GM18868 (cell line): ENCODE measurements at regions not wholly inside any gene's neighbourhood (a gene's known extent, or its start where the extent isn't known, plus 50 kb on each side); places are given as distances from the start of the nearest gene placed in this dataset.
A peak's percentile ranks its signal among the peaks of the same experiment; 100 is the strongest.

Experiments used
- ATAC-seq: cut with Tn5 transposase; IDR thresholded peaks from one replicate; pipeline ENCODE4 v1.9.1; 2021; ENCODE audit warnings: mild to moderate bottlenecking, moderate library complexity; ENCODE audit not compliant: unreplicated experiment

DNA sequence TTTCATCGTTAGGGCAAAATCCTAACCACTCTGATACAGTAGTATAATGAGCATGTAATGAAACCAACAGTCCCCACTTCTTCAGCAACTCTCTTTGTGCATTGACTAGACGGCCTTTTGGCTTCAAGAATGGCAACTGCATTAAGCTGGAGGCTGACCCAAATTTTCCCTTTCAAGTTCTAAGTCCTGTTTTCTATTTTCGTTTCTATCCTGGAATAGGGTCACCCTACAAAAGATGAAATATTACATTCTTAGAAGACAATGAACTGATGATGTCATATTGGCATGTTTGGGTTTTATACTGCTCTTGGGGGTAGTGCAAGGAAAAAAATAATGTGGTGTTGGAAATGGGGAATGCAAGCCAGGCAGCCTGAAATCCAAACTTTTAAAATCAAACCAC lies 254.4 kb downstream of the ETAA1 start:
- no peak for ATAC-seq

DNA sequence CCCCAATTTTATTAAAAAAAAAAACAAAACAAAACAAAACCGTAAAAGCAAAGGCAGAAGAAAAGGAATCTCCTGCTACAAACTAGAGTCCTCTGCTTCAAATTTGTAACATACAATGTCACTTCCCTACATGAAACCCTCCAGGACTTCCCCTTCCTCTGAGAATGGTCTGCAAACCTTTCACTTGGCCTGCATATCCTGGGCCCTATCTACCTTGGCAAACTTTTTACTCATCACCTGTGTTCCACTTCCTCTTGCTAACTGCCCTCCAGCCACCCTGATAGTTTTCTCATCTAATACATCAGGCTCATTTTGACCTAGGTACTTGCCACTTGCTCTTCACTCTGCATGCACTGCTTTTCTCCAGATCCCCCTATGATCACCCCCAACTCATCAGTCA lies 255.5 kb downstream of the ETAA1 start:
- ATAC-seq: peak; percentile 97

DNA sequence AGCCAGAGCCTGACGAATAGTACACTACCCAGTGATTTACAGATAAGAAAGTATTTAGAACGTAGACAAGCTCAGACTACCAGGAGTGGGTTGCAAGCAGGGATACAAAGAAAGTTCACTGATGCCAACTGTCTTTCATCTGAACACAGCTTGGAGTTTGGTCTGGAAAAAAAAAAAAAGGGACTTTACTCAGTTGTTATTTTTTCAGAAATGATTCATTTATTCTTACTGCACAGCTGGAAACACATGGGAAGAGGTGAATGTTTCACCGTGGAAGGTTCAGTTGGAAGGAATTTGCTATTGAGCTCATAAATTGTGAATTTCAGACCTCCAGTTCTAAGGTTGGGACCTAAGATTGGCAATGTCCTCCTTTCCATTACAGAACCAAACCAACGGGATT lies 259.7 kb downstream of the ETAA1 start:
- no peak for ATAC-seq

DNA sequence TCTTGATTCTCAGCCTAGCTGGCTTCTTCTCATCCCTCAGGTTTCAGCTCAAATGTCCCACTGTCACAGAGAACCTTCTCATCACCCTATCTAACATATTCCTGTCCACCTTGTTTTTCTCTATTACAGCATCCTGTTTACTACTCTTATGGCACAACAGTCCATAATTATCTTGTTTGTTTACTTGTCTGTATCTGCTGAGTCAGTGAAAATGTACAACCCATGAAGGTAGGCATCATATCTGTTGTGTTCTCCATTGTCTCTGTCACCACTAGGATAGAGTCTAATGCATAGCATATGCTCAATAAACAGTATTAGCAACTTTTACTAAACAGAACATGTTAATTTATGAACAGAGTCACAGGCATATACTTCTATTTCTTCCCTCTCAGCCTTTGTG lies 261.7 kb downstream of the ETAA1 start:
- no peak for ATAC-seq

DNA sequence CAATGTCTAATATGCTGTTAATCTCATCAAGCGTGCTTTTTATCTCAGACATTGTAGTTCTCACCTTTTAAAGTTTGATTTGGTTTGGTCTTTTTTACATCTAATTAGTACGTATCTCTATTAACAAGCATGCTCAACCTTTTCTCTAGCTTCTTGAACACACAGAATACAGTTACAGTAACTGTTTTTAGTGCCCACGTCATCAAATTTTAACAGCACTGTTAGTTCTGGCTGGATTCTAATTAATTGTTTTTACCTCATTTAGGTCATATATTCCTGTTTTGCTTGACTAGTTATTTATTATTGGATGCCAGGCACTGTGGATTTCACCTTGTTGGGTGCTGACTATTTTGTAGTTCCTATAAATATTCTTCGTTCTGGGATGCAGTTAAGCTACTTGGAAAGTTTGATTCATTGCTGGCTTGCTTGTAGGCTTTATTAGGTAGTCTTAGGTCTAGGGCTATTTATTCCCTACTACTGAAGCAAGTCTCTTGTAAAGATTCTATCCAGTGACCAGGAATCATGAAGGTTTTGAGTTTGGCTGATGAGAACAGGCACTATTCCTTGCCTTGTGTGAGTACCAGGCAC lies 263.0 kb downstream of the ETAA1 start:
- ATAC-seq: no peak

DNA sequence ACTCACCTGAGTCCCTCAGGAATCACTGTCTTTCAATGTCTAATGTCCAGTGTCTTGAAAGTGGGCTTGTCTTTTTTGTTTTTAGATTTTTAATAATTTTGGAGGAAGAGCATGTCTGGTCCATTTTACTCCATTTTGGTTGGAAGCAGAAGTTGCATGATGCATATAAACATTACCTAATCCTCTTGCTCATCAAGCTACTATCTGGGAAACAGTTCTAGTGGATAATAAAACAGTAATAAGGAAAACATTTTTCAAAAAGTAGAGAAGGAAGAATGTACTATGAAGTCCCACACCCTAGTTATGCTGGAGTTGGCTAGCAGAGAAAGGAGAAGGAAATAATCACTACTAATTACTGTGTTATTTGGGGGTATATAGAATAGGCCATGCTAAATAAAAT lies 263.7 kb downstream of the ETAA1 start:
- ATAC-seq: no peak

DNA sequence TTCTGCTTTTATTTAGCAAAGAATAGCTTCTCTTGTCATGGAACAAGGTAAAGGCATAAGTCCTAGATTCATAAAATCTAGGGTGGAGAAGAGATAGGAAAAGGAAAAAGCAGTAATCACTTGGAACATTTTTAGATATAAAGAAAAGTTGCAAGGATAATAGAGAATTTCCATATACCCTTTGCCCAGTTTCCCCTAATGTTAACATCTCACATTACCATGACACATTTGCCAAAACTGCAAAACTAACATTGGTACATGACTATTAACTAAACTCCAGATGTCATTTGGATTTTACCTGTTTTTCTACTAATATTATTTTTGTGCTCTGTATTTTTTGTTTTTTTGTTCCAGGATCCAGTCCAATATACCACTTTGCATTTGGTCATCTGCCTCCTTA lies 265.1 kb downstream of the ETAA1 start:
- ATAC-seq: no peak

DNA sequence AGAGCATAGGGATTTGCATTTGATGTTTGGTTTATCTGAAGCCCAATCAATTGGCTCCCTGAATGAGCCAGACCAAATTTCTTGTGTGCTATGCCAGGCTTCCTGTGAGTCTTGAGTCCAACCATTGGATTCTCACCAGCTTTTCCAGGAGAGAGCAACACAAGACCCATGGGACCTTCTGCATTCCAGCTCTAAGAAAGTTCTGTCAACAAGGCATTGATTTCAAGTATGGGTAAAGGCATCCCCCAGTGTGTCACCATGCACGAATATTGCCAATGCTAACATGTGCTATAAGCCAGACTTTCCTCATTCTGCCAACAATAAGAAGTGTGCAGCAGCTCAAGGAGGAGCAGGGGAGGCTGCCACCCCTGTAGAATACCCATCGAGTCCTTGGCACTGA lies 266.6 kb downstream of the ETAA1 start:
- ATAC-seq: no peak

DNA sequence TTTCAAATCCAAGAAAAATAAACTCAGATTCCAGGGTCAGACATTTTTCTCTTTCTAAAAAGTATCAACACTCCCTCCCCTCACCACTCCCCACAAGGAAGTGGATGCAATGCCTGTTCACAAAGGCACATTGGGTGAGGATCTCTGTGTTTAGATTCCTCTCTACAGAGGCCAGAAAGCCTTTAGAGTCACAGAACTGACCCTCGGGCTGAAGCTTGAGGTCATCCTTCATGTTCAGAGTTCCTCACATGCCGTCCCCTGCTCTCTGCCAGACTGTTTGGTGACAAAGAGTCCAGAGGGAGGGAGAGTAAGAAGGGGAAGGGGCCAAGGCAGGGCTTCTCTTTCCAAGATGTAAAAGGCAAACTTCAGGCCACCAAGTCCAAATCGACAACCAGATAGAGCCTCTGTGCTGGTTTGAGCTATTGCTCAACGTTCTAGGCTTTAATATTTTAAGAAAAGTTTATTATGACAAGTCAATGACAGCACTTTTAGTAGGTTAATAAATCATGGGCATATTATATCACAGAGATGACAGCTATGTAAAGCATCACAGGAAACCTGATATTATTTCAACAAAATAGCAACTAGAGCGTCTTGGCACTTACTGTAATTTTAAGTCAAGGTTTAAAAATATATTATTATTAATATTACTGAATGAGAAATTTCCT lies 269.4 kb downstream of the ETAA1 start:
- no peak for ATAC-seq

DNA sequence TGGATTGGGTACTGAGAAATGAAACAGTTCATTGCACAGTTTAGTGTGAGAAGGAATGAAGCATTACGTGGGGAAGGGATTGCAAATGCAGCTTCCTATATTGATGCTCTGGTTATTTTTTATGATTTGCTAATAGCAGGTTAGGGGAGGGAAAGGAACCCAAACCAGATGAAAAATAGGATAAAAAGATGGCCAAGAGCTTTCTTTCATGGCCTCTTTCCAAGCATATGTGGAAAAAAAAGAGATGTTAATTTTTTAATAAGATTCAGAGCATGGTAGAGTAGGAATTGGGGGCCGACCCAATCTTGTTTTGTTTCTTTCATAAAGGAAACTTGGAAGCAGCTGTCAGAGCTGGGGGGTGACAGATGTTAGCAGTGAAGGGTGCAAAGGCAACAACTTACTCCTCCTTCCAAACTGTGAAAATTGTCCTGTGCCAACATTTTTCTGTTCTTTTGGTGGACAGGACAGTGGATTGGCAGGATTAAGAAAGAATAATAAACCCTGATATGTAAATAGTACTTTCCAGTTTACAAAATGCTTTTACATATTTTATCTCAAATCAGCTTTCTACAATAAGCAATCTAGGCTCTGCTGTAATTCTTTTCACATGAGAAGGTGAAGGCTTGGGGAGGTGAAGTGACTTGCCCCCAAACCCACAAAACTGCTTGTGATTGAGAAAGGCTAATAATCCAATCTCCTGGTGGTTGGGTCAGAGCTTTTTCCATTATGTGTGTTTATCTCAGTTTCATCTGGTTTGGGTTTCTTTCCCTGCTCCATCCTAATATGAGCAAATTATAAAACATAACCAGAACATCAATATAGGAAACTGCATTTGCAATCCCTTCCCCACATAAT lies 270.1 kb downstream of the ETAA1 start:
- ATAC-seq: no peak

DNA sequence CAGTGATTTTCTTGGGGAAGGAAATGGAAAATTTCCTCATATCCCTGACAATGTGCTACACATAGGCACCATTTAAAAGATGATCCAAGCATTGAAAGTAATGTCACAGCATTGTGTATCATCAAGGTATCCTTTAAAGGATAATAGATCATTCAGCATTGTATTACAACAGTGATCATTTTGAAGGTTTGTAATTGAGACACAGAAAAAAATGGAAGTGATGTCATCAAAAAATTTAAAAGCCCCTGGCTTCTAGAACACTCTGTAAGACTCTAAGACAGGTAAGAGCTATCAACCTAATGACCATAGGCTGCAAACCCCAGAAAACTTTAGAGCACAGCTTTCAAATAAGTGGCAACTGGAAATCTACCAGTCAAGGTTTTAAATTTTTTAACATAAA lies 271.4 kb downstream of the ETAA1 start:
- no peak for ATAC-seq

DNA sequence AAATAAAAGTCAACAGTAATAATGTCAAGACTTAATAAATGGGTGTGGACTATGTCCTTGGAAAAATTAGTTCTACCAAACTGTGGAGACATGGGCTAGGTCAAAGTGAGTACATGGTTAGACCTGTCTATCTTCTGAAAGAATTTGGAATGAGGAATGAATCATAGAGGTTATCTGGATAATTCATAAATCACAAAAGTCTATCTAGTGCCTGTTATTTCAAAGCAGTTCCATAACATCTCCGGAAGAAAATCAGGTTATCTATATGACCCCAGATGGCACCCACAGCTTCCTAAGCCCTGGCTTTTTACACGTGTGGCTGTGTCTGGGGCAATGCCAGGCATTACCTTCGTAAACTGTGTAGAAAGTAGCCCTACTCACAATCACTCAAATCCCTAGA lies 272.0 kb downstream of the ETAA1 start:
- no peak for ATAC-seq

DNA sequence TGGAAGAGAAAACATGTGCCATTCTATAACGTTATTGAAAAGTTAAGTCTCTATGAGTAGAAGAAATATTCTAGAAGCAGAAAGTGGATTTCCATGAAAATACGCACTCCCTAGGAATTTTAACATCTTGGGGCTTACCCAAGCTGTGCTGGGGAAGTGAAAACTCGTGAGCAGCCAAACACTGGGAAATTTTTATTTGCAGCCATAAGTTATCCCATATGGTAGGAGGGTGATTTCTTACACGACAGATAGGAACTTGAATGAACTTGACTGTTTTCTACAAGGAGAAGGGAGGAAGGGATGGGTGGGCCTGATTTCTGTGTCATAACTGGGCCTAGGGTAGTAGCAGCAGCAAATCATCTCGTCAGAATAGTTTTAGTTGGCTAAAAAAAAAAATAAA lies 272.6 kb downstream of the ETAA1 start:
- no peak for ATAC-seq

DNA sequence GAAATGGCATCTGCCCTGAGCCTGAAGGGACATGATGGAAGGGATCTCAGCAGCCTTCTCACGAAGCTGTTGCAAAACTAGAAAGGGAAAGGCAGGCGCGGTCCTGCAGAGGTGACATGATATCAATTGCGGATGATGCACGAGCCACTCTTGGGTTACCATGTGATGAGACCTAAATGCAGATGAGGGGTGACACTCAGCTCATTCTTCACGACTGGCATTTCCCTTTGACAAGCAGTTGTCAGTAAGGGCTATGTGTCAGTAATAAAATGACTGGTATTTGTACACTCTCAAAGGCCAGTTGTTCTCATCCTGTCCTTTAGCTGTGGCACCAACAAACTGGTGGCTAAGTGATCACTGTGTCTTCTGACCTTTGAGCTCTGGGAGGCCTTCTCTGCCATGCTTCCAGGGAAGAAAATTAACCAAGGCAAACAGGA lies 273.6 kb downstream of the ETAA1 start:
- no peak for ATAC-seq

DNA sequence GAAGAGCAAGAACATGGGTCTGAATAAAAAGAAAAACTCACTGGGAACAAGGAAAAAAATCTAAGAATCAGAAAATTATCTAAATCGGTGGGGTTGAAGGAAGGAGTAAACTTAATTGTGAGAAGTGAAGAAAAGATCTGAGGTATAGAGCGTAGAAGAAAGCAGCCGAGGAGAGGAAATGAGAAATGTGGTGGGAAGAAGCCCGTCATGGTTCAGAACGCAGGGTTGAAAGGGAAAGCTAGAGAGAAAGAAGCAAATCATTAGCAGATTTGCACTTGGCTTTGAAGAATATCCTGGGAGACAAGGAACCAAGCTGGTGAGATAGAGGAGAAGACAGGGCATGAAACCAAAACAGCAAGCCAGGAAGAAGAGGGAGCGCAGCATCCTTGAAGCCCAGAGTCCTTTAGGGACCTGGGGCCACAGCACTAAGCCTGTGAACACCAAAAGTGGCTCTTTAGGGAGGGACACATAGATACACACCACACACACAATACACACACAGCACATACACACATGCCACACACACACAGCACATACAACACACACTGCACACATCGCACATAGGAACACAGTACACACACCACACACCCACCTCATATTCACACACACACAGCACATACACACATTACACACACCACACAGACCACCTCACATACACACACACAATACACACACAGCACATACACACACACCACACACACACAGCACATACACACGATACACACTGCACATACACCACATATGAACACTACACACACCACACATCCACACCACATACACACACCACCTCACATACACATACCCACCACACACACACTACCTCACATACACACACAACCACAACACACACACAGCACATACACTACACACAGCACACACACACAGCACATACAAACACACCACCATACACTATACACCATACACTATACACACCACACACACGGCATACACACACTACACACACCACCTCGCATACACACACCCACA lies 274.6 kb downstream of the ETAA1 start:
- peak; percentile 59 for ATAC-seq

DNA sequence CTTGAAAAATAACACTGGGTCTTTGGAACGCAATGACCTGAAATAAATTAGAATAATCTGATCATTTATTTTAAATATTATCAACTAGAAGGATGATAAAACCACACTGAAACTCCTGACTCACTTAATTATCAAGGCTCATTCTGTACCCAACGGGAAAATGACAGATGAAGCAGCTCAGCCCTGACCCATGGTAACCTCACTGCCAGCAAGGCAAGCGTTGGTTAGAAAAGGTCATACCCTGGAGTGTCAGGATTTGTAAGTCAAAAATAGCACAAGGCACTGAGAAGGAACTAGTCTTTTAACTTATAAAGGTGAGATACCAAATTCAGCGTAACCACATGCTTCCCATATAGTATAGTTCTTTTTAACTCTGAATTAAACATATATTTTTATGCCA lies 277.5 kb downstream of the ETAA1 start:
- no peak for ATAC-seq

DNA sequence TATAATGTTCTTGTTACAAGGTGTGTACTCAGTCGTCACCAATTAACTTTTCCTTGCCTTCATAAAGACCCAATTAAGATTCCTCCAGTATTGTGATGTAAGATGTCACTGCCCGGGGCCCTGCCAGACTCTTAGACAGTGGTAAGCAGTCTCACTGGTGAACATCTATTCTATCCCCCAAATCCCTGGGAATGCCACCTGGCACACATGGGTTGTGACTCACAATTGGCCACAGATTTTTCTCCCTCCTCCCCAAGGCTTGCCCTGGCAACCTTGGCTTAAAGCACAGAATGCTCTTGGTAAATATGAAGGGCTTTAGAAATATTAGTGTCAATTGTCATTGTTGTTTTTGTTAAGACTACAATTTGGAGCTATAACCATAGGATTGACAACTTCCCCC lies 287.9 kb downstream of the ETAA1 start:
- no peak for ATAC-seq

DNA sequence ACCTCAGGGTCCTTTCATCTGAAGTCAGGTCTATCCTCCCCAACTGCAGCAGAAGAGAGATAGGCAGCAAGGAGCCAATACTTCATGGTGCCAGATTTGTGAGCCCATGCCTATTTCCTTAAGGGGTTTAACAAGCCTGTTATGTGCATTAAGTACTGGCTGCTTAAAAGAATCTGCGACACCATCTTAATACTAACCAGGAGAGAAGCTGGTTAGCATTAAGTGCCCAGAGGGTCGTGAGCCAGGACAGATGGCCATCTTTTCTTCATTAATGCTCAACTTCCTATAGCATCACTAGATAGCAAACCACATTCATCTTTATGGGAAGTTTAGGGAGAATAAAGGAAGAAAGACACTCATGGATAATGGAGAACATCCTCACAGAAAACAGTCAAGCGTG lies 289.1 kb downstream of the ETAA1 start:
- no peak for ATAC-seq

DNA sequence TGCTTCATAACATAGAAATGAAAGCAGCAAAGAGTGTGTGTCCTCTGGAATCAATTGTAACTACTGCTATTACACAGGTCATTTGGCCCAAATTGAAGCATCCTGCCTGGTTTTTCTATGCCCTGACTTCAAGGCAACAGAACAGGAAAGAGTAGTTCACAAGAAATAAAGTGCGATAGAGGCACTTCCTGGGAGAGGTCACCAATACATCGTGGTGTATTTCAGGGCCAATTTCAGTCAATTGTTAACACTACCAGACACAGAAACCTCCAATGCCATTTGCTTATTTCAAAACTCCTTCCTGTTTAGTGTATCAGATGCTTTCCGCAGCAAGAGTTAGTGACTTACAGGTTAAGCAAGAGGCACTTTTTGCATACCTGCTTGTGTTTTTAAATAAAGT lies 292.1 kb downstream of the ETAA1 start:
- no peak for ATAC-seq

DNA sequence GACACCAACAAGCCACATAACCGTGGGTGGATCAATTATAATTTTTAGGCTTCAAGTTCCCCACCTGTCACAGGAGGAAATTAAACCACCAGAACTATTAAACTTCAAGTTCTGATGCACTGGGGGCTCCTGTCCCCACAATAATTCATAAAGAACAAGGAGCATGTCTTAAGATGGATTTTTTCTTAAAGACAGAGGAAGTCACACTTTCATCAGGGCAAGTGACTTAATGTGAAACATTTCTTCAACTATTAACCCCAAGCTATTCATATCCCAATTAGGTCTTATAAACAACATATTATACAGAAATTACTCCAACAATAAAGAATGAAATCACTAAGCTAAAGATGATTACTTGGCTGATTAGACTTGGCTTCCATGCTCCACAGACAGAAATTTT lies 292.5 kb downstream of the ETAA1 start:
- ATAC-seq: no peak

DNA sequence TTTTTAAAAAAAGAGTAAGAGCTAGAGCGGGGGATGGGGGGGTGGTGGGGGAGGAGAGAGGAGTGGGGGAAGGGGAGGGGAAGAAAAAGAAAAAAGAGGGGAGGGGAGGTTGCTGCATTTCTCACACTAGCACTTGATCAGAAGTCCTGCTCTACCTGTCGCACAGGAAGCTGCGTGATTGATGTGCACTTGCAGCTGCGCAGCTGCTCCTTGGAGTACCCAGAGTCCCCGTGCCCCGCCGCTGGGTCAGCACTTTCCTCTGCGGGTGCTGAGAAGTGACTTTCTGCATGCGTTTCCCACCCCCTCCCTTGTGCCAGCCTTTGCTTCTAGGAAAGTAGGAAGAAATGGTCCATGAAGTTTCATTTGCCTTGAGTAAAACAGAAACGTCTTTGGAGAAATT lies 297.3 kb downstream of the ETAA1 start:
- no peak for ATAC-seq
